H9 (cell line): ENCODE measurements at regions not wholly inside any gene's neighbourhood (a gene's known extent, or its start where the extent isn't known, plus 50 kb on each side); places are given as distances from the start of the nearest gene placed in this dataset.

Source experiments
- DNase-seq: peaks from one replicate; pipeline ENCODE4 v3.0.0-alpha.2; 2017
- H2AFZ ChIP-seq: one replicate; pipeline ENCODE4 v1.6.1; 2013; ENCODE audit warnings: mild to moderate bottlenecking, low read length, control low read depth, moderate library complexity
- H2AK5ac ChIP-seq: 2 replicates; pipeline ENCODE4 v1.6.1; 2013; ENCODE audit warnings: low read length, control low read depth, mixed read lengths; ENCODE audit not compliant: insufficient read length
- H2BK120ac ChIP-seq: one replicate; pipeline ENCODE4 v1.6.1; 2013; ENCODE audit warnings: low read depth, mild to moderate bottlenecking, low read length, control low read depth, inconsistent platforms; ENCODE audit not compliant: poor library complexity, severe bottlenecking
- H2BK12ac ChIP-seq: 2 replicates; pipeline ENCODE4 v1.6.1; 2013; ENCODE audit warnings: low read length, control low read depth, mixed read lengths, low read depth; ENCODE audit not compliant: insufficient read length
- H2BK15ac ChIP-seq: 2 replicates; pipeline ENCODE4 v1.6.1; 2013; ENCODE audit warnings: low read depth, low read length, control low read depth
- H2BK20ac ChIP-seq: one replicate; pipeline ENCODE4 v1.6.1; 2013; ENCODE audit warnings: low read depth, mild to moderate bottlenecking, low read length, control low read depth, inconsistent platforms; ENCODE audit not compliant: poor library complexity, severe bottlenecking
- H2BK5ac ChIP-seq: 2 replicates; pipeline ENCODE4 v1.6.1; 2013; ENCODE audit warnings: low read length, control low read depth, mixed read lengths; ENCODE audit not compliant: insufficient read length
- H3K14ac ChIP-seq: 2 replicates; pipeline ENCODE4 v1.6.1; 2013; ENCODE audit warnings: low read length, control low read depth; ENCODE audit not compliant: insufficient read depth
- H3K18ac ChIP-seq: 2 replicates; pipeline ENCODE4 v1.6.1; 2013; ENCODE audit warnings: low read depth, mild to moderate bottlenecking, mixed read lengths, low read length, control low read depth; ENCODE audit not compliant: insufficient read length
- H3K23ac ChIP-seq: 2 replicates; pipeline ENCODE4 v1.6.1; 2013; ENCODE audit warnings: low read length, control low read depth, mixed read lengths, low read depth; ENCODE audit not compliant: insufficient read length
- H3K23me2 ChIP-seq: 2 replicates; pipeline ENCODE4 v1.6.1; 2013; ENCODE audit warnings: low read depth, mild to moderate bottlenecking, mixed read lengths, low read length, control low read depth; ENCODE audit not compliant: insufficient read length, poor library complexity, severe bottlenecking
- H3K27ac ChIP-seq: 2 replicates; pipeline ENCODE4 v1.5.1; 2013; ENCODE audit warnings: low read length, control low read depth, mixed read lengths, low read depth; ENCODE audit not compliant: insufficient read length
- H3K27me3 ChIP-seq: 2 replicates; pipeline ENCODE4 v1.6.1; 2013; ENCODE audit warnings: low read length, control low read depth, inconsistent platforms; ENCODE audit not compliant: insufficient read depth
- H3K4ac ChIP-seq: 2 replicates; pipeline ENCODE4 v1.6.1; 2013; ENCODE audit warnings: low read depth, mild to moderate bottlenecking, control low read depth, inconsistent platforms, low read length, moderate library complexity
- H3K4me1 ChIP-seq: 2 replicates; pipeline ENCODE4 v1.6.1; 2013; ENCODE audit warnings: low read length, control low read depth, inconsistent platforms; ENCODE audit not compliant: insufficient read depth
- H3K4me2 ChIP-seq: 2 replicates; pipeline ENCODE4 v1.6.1; 2013; ENCODE audit warnings: low read length, control low read depth, mixed read lengths; ENCODE audit not compliant: insufficient read length, insufficient read depth
- H3K56ac ChIP-seq: 2 replicates; pipeline ENCODE4 v1.6.1; 2013; ENCODE audit warnings: low read depth, mild to moderate bottlenecking, mixed read lengths, low read length, control low read depth; ENCODE audit not compliant: insufficient read length
- H3K79me1 ChIP-seq: 2 replicates; pipeline ENCODE4 v1.6.1; 2013; ENCODE audit warnings: low read depth, mild to moderate bottlenecking, moderate library complexity, low read length, control low read depth, inconsistent platforms; ENCODE audit not compliant: insufficient read depth, poor library complexity, severe bottlenecking
- H3K79me2 ChIP-seq: 2 replicates; pipeline ENCODE4 v1.6.1; 2013; ENCODE audit warnings: low read length, control low read depth, inconsistent platforms; ENCODE audit not compliant: insufficient read depth
- H3K9ac ChIP-seq: 2 replicates; pipeline ENCODE4 v1.6.1; 2013; ENCODE audit warnings: low read length, control low read depth, mixed read lengths; ENCODE audit not compliant: insufficient read length; ENCODE audit errors: extremely low read depth
- H3K9me3 ChIP-seq: one replicate; pipeline ENCODE4 v1.6.1; 2013; ENCODE audit warnings: low read depth, low read length, inconsistent platforms; ENCODE audit not compliant: control insufficient read depth
- H3T11ph ChIP-seq: one replicate; pipeline ENCODE4 v1.6.1; 2013; ENCODE audit warnings: mild to moderate bottlenecking, low read length, control low read depth, inconsistent platforms
- H4K20me1 ChIP-seq: one replicate; pipeline ENCODE4 v1.6.1; 2013; ENCODE audit not compliant: control insufficient read depth, insufficient read length, insufficient read depth
- H4K5ac ChIP-seq: 2 replicates; pipeline ENCODE4 v1.6.1; 2013; ENCODE audit warnings: low read depth, mild to moderate bottlenecking, mixed read lengths, low read length, control low read depth; ENCODE audit not compliant: insufficient read length
- H4K8ac ChIP-seq: replicated peaks from 2 replicates; pipeline ENCODE4 v1.6.1; 2013; ENCODE audit warnings: low read length, control low read depth, mixed read lengths, low read depth; ENCODE audit not compliant: insufficient read length
- H4K91ac ChIP-seq: 2 replicates; pipeline ENCODE4 v1.6.1; 2013; ENCODE audit warnings: low read depth, mild to moderate bottlenecking, moderate library complexity, mixed read lengths, low read length, control low read depth; ENCODE audit not compliant: insufficient read length
- H3K27ac Mint-ChIP-seq, 3 experiments: 2 replicates in 2 of 3; 3 replicates in 1 of 3; pipeline ENCODE4 v1.8.0; 2020 to 2021; ENCODE audit warnings: mixed read lengths in 3 of 3, mild to moderate bottlenecking in 1 of 3, moderate library complexity in 1 of 3
- H3K27me3 Mint-ChIP-seq: 2 replicates; pipeline ENCODE4 v1.8.0; 2021; ENCODE audit warnings: low read depth, mild to moderate bottlenecking, moderate library complexity, mixed read lengths
- H3K36me3 Mint-ChIP-seq, 3 experiments: 2 replicates in 2 of 3; 3 replicates in 1 of 3; pipeline ENCODE4 v1.8.0; 2020 to 2021; ENCODE audit warnings: low read depth in 3 of 3, mixed read lengths in 3 of 3; ENCODE audit not compliant: insufficient read depth in 1 of 3
- H3K4me1 Mint-ChIP-seq, 2 experiments: 2 replicates each; pipeline ENCODE4 v1.8.0; 2020; ENCODE audit warnings: mixed read lengths in 2 of 2
- H3K4me3 Mint-ChIP-seq, 2 experiments: 2 replicates in 1 of 2; 3 replicates in 1 of 2; pipeline ENCODE4 v1.8.0; 2020 to 2021; ENCODE audit warnings: mild to moderate bottlenecking in 2 of 2, mixed read lengths in 2 of 2, moderate library complexity in 1 of 2
- H3K9me3 Mint-ChIP-seq, 2 experiments: 2 replicates in 1 of 2; 3 replicates in 1 of 2; pipeline ENCODE4 v1.8.0; 2020; ENCODE audit warnings: mild to moderate bottlenecking in 2 of 2, mixed read lengths in 2 of 2, moderate library complexity in 1 of 2
- CTCF ChIP-seq: fragments of 200-600 bp; sonication (generic); conservative IDR thresholded peaks from 3 replicates; pipeline ENCODE4 v1.8.0; 2021; ENCODE audit warnings: antibody characterized with exemption, mild to moderate bottlenecking
- WGBS: extraction: QIAGEN DNeasy Blood & Tissue Kit; methylation state at CpG from one replicate; pipeline ENCODE4 v1.1.7; 2013; ENCODE audit warnings: missing lambda C conversion rate, low lambda C conversion rate, mixed read lengths; ENCODE audit not compliant: insufficient read length; ENCODE audit errors: extremely low coverage; 5-methylcytosine and 5-hydroxymethylcytosine counted together

- no peaks in the 10 kb centered on the region for H4K20me1 ChIP-seq
- H3K36me3 Mint-ChIP-seq, result no peaks in the 10 kb centered on the region
- H4K8ac ChIP-seq, result no peak overlapping the region
- H2BK15ac ChIP-seq, result no peak overlapping the region
- H3T11ph ChIP-seq, result no peak overlapping the region
- H3K4me3 Mint-ChIP-seq, result no peak overlapping the region
- no peaks in the 10 kb centered on the region for H3K9me3 Mint-ChIP-seq
- no peaks in the 10 kb centered on the region for H3K9me3 ChIP-seq
- H2BK120ac ChIP-seq, result no peak overlapping the region
- H2BK20ac ChIP-seq, result no peak overlapping the region
- H3K4ac ChIP-seq, result no peak overlapping the region
- no peaks in the 10 kb centered on the region for H3K23me2 ChIP-seq
- no peak overlapping the region for H3K56ac ChIP-seq
- H2AK5ac ChIP-seq, result no peak overlapping the region
- H3K4me1 ChIP-seq, result no peaks in the 10 kb centered on the region
- H3K4me2 ChIP-seq, result no peak overlapping the region
- no peaks in the 10 kb centered on the region for H3K79me2 ChIP-seq
- H3K27ac ChIP-seq, result no peak overlapping the region
- no peak overlapping the region for H3K18ac ChIP-seq
- H3K27me3 ChIP-seq, result no peaks in the 10 kb centered on the region
- H2BK12ac ChIP-seq, result no peak overlapping the region
- no peak overlapping the region for H2BK5ac ChIP-seq
- no peaks in the 10 kb centered on the region for H3K27me3 Mint-ChIP-seq
- WGBS, result no CpG with 5 or more reads among the region's 2 CpGs
- DNase-seq, result no peak
- peaks cover 0 to 5% of the 10 kb centered on the region in 2 experiments; a peak in 3 of 4 replicates for H3K4me1 Mint-ChIP-seq
- peak overlapping the region in 1 of 3 experiments; percentile 14; a peak in 1 of 7 replicates for H3K27ac Mint-ChIP-seq
- H3K9ac ChIP-seq, result no peak overlapping the region
- H4K5ac ChIP-seq, result no peak overlapping the region
- no peak overlapping the region for H3K23ac ChIP-seq
- TF ChIP-seq CTCF, result no peak
- H3K79me1 ChIP-seq, result no peaks in the 10 kb centered on the region
- no peak overlapping the region for H3K14ac ChIP-seq
- H2AFZ ChIP-seq, result no peak overlapping the region
- H4K91ac ChIP-seq, result no peak overlapping the region
These were observed 479.8 kb upstream of the SEMA3A start for GRCh38 chr7:84674236-84674913.
